T-helper 1 cell treated with Interleukin-12 subunit alpha and Interleukin-12 subunit beta and Interleukin-4 antibody, amounts not matched to agents 30 ng/mL and 1 ng/mL, for 36 hours (primary cell): ENCODE measurements at regions not wholly inside any gene's neighbourhood (a gene's known extent, or its start where the extent isn't known, plus 50 kb on each side); places are given as distances from the start of the nearest gene placed in this dataset.

Experiments used
- intact Hi-C: fragments of 100-400 bp; cut with micrococcal nuclease; formaldehyde crosslinking; loops from one replicate; pipeline ENCODE4 v1.15.1; 2024

- intact Hi-C loops: no loop called here
These were observed 176.6 kb upstream of the GALNTL6 start for GRCh38 chr4:171636606-171637005.

- intact Hi-C loops: no loop called here
These were observed 183.5 kb upstream of the GALNTL6 start for GRCh38 chr4:171629737-171630136.

- intact Hi-C loops: no loop called here
These were observed 184.0 kb upstream of the GALNTL6 start for GRCh38 chr4:171629182-171629581.

- intact Hi-C loops: no loop called here
These were observed 186.7 kb upstream of the GALNTL6 start for GRCh38 chr4:171626554-171626953.

GRCh38 chr4:171622729-171623128 lies 190.5 kb upstream of the GALNTL6 start:
- intact Hi-C loops: no loop called here

- intact Hi-C loops: no loop called here
These were observed 191.6 kb upstream of the GALNTL6 start for GRCh38 chr4:171621646-171622045.

- intact Hi-C loops: no loop called here
These were observed 200.3 kb upstream of the GALNTL6 start for GRCh38 chr4:171612907-171613306.

GRCh38 chr4:171602638-171603355 lies 210.4 kb upstream of the GALNTL6 start:
- intact Hi-C loops: no loop called here

- intact Hi-C loops: no loop called here
These were observed 212.1 kb upstream of the GALNTL6 start for GRCh38 chr4:171601091-171601490.

- intact Hi-C loops: no loop called here
These were observed 213.6 kb upstream of the GALNTL6 start for GRCh38 chr4:171599628-171600027.

- intact Hi-C loops: no loop called here
These were observed 218.9 kb upstream of the GALNTL6 start for GRCh38 chr4:171594293-171594692.

GRCh38 chr4:171590716-171591115 lies 222.5 kb upstream of the GALNTL6 start:
- intact Hi-C loops: no loop called here

GRCh38 chr4:171588764-171589163 lies 224.4 kb upstream of the GALNTL6 start:
- intact Hi-C loops: no loop called here

GRCh38 chr4:171588051-171588545 lies 225.1 kb upstream of the GALNTL6 start:
- intact Hi-C loops: no loop called here

- intact Hi-C loops: no loop called here
These were observed 229.4 kb upstream of the GALNTL6 start for GRCh38 chr4:171583790-171584189.

- intact Hi-C loops: no loop called here
These were observed 230.1 kb upstream of the GALNTL6 start for GRCh38 chr4:171582961-171583581.

- intact Hi-C loops: no loop called here
These were observed 240.0 kb upstream of the GALNTL6 start for GRCh38 chr4:171573181-171573580.

GRCh38 chr4:171565130-171565788 lies 247.9 kb upstream of the GALNTL6 start:
- intact Hi-C loops: no loop called here

- intact Hi-C loops: no loop called here
These were observed 251.8 kb upstream of the GALNTL6 start for GRCh38 chr4:171561419-171561818.

GRCh38 chr4:171553961-171554360 lies 259.2 kb upstream of the GALNTL6 start:
- intact Hi-C loops: no loop called here

GRCh38 chr4:171542640-171543039 lies 270.6 kb upstream of the GALNTL6 start:
- intact Hi-C loops: no loop called here

- intact Hi-C loops: no loop called here
These were observed 274.6 kb upstream of the GALNTL6 start for GRCh38 chr4:171538601-171539100.
